Esophagus muscularis mucosa (tissue), 3 donors: ENCODE measurements at regions not wholly inside any gene's neighbourhood (a gene's known extent, or its start where the extent isn't known, plus 50 kb on each side); places are given as distances from the start of the nearest gene placed in this dataset.

Experiments used
- CTCF ChIP-seq, 3 experiments: fragments of 200-600 bp in 2 of 3; fragments of 450-650 bp in 1 of 3; sonication (generic) in 2 of 3; IDR thresholded peaks; one replicate each; pipeline ENCODE4 v1.5.1; 2017 to 2019; ENCODE audit warnings: antibody characterized with exemption in 3 of 3, mild to moderate bottlenecking in 2 of 3, moderate library complexity in 1 of 3
- POLR2A ChIP-seq: fragments of 450-650 bp; IDR thresholded peaks from one replicate; pipeline ENCODE4 v1.6.1; 2017; ENCODE audit warnings: antibody characterized with exemption, moderate library complexity, mild to moderate bottlenecking, low read depth

- TF ChIP-seq POLR2A = no peak
- no peak for TF ChIP-seq CTCF (IDR thresholded peaks at IDR 0.05)
Observed at GRCh38 chr20:56091628-56092234, 86.4 kb upstream of the CBLN4 start.
